NCI-H1092 treated with DMSO at 0.1 percent for 48 hours (cell line): ENCODE measurements at regions not wholly inside any gene's neighbourhood (a gene's known extent, or its start where the extent isn't known, plus 50 kb on each side); places are given as distances from the start of the nearest gene placed in this dataset.

Experiments used
- DNase-seq: peaks from one replicate; lab custom pipeline; 2025; lab: John Stamatoyannopoulos, UW

GRCh38 chr12:61490526-61491498 is 769.4 kb upstream of the USP15 start:
- no peak for DNase-seq

- no peak for DNase-seq
Measured at GRCh38 chr12:61502179-61502578, 758.0 kb upstream of the USP15 start.

- no peak for DNase-seq
Measured at GRCh38 chr12:61504396-61505080, 755.7 kb upstream of the USP15 start.

GRCh38 chr12:61513499-61513898 is 746.7 kb upstream of the USP15 start:
- DNase-seq, result no peak

GRCh38 chr12:61514016-61514415 is 746.2 kb upstream of the USP15 start:
- DNase-seq, result no peak

- DNase-seq, result no peak
Measured at GRCh38 chr12:61521258-61521657, 738.9 kb upstream of the USP15 start.

GRCh38 chr12:61523276-61523992 is 736.8 kb upstream of the USP15 start:
- no peak for DNase-seq

- no peak for DNase-seq
Measured at GRCh38 chr12:61524851-61525250, 735.4 kb upstream of the USP15 start.

GRCh38 chr12:61525331-61525730 is 734.9 kb upstream of the USP15 start:
- DNase-seq, result no peak

- no peak for DNase-seq
Measured at GRCh38 chr12:61530456-61530855, 729.7 kb upstream of the USP15 start.

- DNase-seq, result no peak
Measured at GRCh38 chr12:61531195-61531594, 729.0 kb upstream of the USP15 start.

- no peak for DNase-seq
Measured at GRCh38 chr12:61536117-61536516, 724.1 kb upstream of the USP15 start.

GRCh38 chr12:61536525-61536924 is 723.7 kb upstream of the USP15 start:
- no peak for DNase-seq

GRCh38 chr12:61538951-61539350 is 721.3 kb upstream of the USP15 start:
- DNase-seq, result no peak

GRCh38 chr12:61542551-61542950 is 717.7 kb upstream of the USP15 start:
- DNase-seq, result no peak

GRCh38 chr12:61546296-61546695 is 713.9 kb upstream of the USP15 start:
- DNase-seq, result no peak

- DNase-seq, result no peak
Measured at GRCh38 chr12:61553091-61553490, 707.1 kb upstream of the USP15 start.

GRCh38 chr12:61554268-61555008 is 705.8 kb upstream of the USP15 start:
- DNase-seq, result no peak

- DNase-seq, result no peak
Measured at GRCh38 chr12:61563665-61564450, 696.3 kb upstream of the USP15 start.

GRCh38 chr12:61564466-61564865 is 695.7 kb upstream of the USP15 start:
- no peak for DNase-seq

GRCh38 chr12:61566183-61566582 is 694.0 kb upstream of the USP15 start:
- no peak for DNase-seq
